Stomach (tissue), 8 donors: ENCODE measurements at regions not wholly inside any gene's neighbourhood (a gene's known extent, or its start where the extent isn't known, plus 50 kb on each side); places are given as distances from the start of the nearest gene placed in this dataset.

Source experiments
- DNase-seq, 2 donors: peaks; one replicate each; pipeline versions ENCODE4 v3.0.0 to v3.0.0-alpha.2; 2013 to 2019
- H3K27ac ChIP-seq, 5 donors: fragments of 200-600 bp in 4 of 5; sonication (generic) in 4 of 5; one replicate each; pipeline ENCODE4 v1.5.1; 2013 to 2019; ENCODE audit warnings: mild to moderate bottlenecking in 1 of 5, moderate library complexity in 1 of 5
- H3K27me3 ChIP-seq, 3 donors: fragments of 200-600 bp; sonication (generic); one replicate each; pipeline ENCODE4 v1.5.1; 2017 to 2019; ENCODE audit warnings: mixed run types in 1 of 3
- H3K36me3 ChIP-seq, 4 donors: fragments of 200-600 bp; sonication (generic); 1 replicate in 3 of 4; 2 replicates in 1 of 4; pipeline ENCODE4 v1.5.1; 2016 to 2019
- H3K4me1 ChIP-seq, 4 donors: fragments of 200-600 bp; sonication (generic); one replicate each; pipeline ENCODE4 v1.5.1; 2016 to 2019
- H3K4me3 ChIP-seq, 4 donors: fragments of 200-600 bp; sonication (generic) in 3 of 4; one replicate each; pipeline ENCODE4 v1.5.1; 2016 to 2019; ENCODE audit warnings: mild to moderate bottlenecking in 1 of 4
- H3K9me3 ChIP-seq, 4 donors: fragments of 200-600 bp; sonication (generic); one replicate each; pipeline ENCODE4 v1.5.1; 2016 to 2019
- CTCF ChIP-seq, 7 experiments: fragments of 450-650 bp in 4 of 7; fragments of 200-600 bp in 3 of 7; sonication (generic) in 3 of 7; IDR thresholded peaks; one replicate each; pipeline ENCODE4 v1.5.1; 2016 to 2019; ENCODE audit warnings: antibody characterized with exemption in 7 of 7, control low read depth in 2 of 7, mild to moderate bottlenecking in 1 of 7
- EP300 ChIP-seq: sonication (generic); formaldehyde crosslinking; IDR thresholded peaks from one replicate; pipeline ENCODE4 v1.6.1; 2017; ENCODE audit warnings: antibody characterized with exemption
- POLR2A ChIP-seq, 4 donors: fragments of 450-650 bp; IDR thresholded peaks; one replicate each; pipeline ENCODE4 v1.6.1; 2016; ENCODE audit warnings: antibody characterized with exemption in 4 of 4, control low read depth in 2 of 4, mild to moderate bottlenecking in 1 of 4, moderate library complexity in 1 of 4
- POLR2AphosphoS5 ChIP-seq, 3 donors: sonication (generic); formaldehyde crosslinking; IDR thresholded peaks; one replicate each; pipeline ENCODE4 v1.6.1; 2016; ENCODE audit warnings: antibody characterized with exemption in 3 of 3
- WGBS, 5 donors: extraction: QIAGEN DNeasy Blood & Tissue Kit in 3 of 5; methylation state at CpG; one replicate each; pipeline versions ENCODE4 v1.1.5 to v1.1.7; 2013 to 2018; 5-methylcytosine and 5-hydroxymethylcytosine counted together
- intact Hi-C: fragments of 100-400 bp; cut with DNase I; formaldehyde crosslinking; loops from one replicate; pipeline ENCODE4 v1.15.1; 2023; ENCODE audit warnings: low total_unique reads
- donor health status: healthy with polysubstance abuse.
- donor health status: Bipolar disorder and iron deficiency.
- donor health status: healthy.

GRCh38 chr11:19450282-19450681, 209.5 kb upstream of the E2F8 start:
- Histone ChIP-seq H3K27me3 (no peaks in the 10 kb centered on the region), H3K4me3 (no peak overlapping the region), H3K36me3 (no peaks in the 10 kb centered on the region), H3K27ac (no peak overlapping the region), H3K4me1 (peaks cover 6 to 14% (median 8%) of the 10 kb centered on the region in 4 donors), H3K9me3 (no peaks in the 10 kb centered on the region)
- no peak for DNase-seq
- TF ChIP-seq POLR2A (IDR thresholded peaks at IDR 0.05) (no peak), EP300 (no peak), POLR2AphosphoS5 (IDR thresholded peaks at IDR 0.05) (no peak), CTCF (IDR thresholded peaks at IDR 0.05) (no peak)
- 62 to 82% (median 77%) methylated on average over 1 of the region's 1 CpG for WGBS, 5 donors
- intact Hi-C loops: no loop called here

GRCh38 chr11:19448651-19449050, 207.9 kb upstream of the E2F8 start:
- intact Hi-C loops: no loop called here
- Histone ChIP-seq H3K9me3 (no peaks in the 10 kb centered on the region), H3K27me3 (no peaks in the 10 kb centered on the region), H3K27ac (no peak overlapping the region), H3K36me3 (no peaks in the 10 kb centered on the region), H3K4me3 (no peak overlapping the region), H3K4me1 (peaks cover 6 to 14% (median 8%) of the 10 kb centered on the region in 4 donors)
- WGBS, 5 donors: 18 to 62% (median 37%) methylated on average over 2 of the region's 2 CpGs
- TF ChIP-seq CTCF (IDR thresholded peaks at IDR 0.05) (no peak), POLR2AphosphoS5 (IDR thresholded peaks at IDR 0.05) (no peak), POLR2A (IDR thresholded peaks at IDR 0.05) (no peak), EP300 (no peak)
- no peak for DNase-seq

- no peaks in the 10 kb centered on the region for H3K9me3 ChIP-seq
- intact Hi-C loops: no loop called here
- no peak for TF ChIP-seq POLR2AphosphoS5 (IDR thresholded peaks at IDR 0.05)
- TF ChIP-seq EP300: no peak
- TF ChIP-seq POLR2A (IDR thresholded peaks at IDR 0.05): no peak
- TF ChIP-seq CTCF (IDR thresholded peaks at IDR 0.05): no peak
- H3K27me3 ChIP-seq: no peaks in the 10 kb centered on the region
- H3K4me3 ChIP-seq: no peak overlapping the region
- DNase-seq: no peak
- H3K36me3 ChIP-seq: no peaks in the 10 kb centered on the region
- 36 to 49% (median 43%) methylated on average over 5 of the region's 5 CpGs for WGBS, 5 donors
- H3K4me1 ChIP-seq: peaks cover 6 to 27% (median 12%) of the 10 kb centered on the region in 4 donors
- peak overlapping the region in 1 of 5 donors; percentile 22 for H3K27ac ChIP-seq
Measured at GRCh38 chr11:19447150-19447566, 206.4 kb upstream of the E2F8 start.

GRCh38 chr11:19445771-19446170, 205.0 kb upstream of the E2F8 start:
- whole genome bisulfite sequencing, 5 donors: 44 to 49% (median 46%) methylated on average over 2 of the region's 2 CpGs

More at GRCh38 chr11:19445771-19446170, 205.0 kb upstream of the E2F8 start:
- no peaks in the 10 kb centered on the region for H3K9me3 ChIP-seq
- H3K4me3 ChIP-seq: no peak overlapping the region
- TF ChIP-seq EP300: no peak
- no peak for TF ChIP-seq POLR2A (IDR thresholded peaks at IDR 0.05)
- TF ChIP-seq CTCF (IDR thresholded peaks at IDR 0.05): no peak
- TF ChIP-seq POLR2AphosphoS5 (IDR thresholded peaks at IDR 0.05): no peak
- H3K4me1 ChIP-seq: peaks cover 13 to 41% (median 17%) of the 10 kb centered on the region in 4 donors
- no peaks in the 10 kb centered on the region for H3K36me3 ChIP-seq
- no peak overlapping the region for H3K27ac ChIP-seq
- H3K27me3 ChIP-seq: no peaks in the 10 kb centered on the region
- intact Hi-C loops: no loop called here
- no peak for DNase-seq
